CD14-positive monocyte (primary cell): ENCODE measurements at regions not wholly inside any gene's neighbourhood (a gene's known extent, or its start where the extent isn't known, plus 50 kb on each side); places are given as distances from the start of the nearest gene placed in this dataset.
"Not testable (repeated sequence)": the region's sequence is repeated elsewhere in the genome, so short reads cannot be mapped to it uniquely, and the experiment has no call there.

Experiments used
- DNase-seq, 3 donors: peaks; one replicate each; pipeline ENCODE4 v3.0.0-alpha.2; 2011 to 2022
- H2AFZ ChIP-seq: 2 replicates; pipeline ENCODE4 v1.6.0; 2012; ENCODE audit warnings: mild to moderate bottlenecking, low read depth, low read length, inconsistent platforms; ENCODE audit not compliant: insufficient read depth, poor library complexity, severe bottlenecking
- H3K27ac ChIP-seq, 2 donors: 1 replicate in 1 of 2; 2 replicates in 1 of 2; pipeline ENCODE4 v1.5.1; 2012 to 2013; ENCODE audit warnings: low read length in 2 of 2, control low read depth in 1 of 2, inconsistent platforms in 1 of 2, low read depth in 1 of 2, mild to moderate bottlenecking in 1 of 2
- H3K27me3 ChIP-seq, 2 donors: one replicate each; pipeline versions ENCODE4 v1.6.0 to v1.6.1; 2011 to 2013; ENCODE audit warnings: low read length in 2 of 2; ENCODE audit not compliant: control insufficient read depth in 2 of 2, insufficient read depth in 2 of 2
- H3K36me3 ChIP-seq, 2 donors: replicated peaks in 1 of 2; 1 replicate in 1 of 2; 2 replicates in 1 of 2; pipeline versions ENCODE4 v1.5.1 to v1.6.1; 2012 to 2013; ENCODE audit warnings: low read length in 2 of 2, control low read depth in 1 of 2, inconsistent platforms in 1 of 2, mild to moderate bottlenecking in 1 of 2; ENCODE audit not compliant: insufficient read depth in 2 of 2, control insufficient read depth in 1 of 2
- H3K4me1 ChIP-seq, 2 donors: 1 replicate in 1 of 2; 2 replicates in 1 of 2; pipeline versions ENCODE4 v1.5.1 to v1.6.1; 2012 to 2013; ENCODE audit warnings: low read length in 2 of 2, control low read depth in 1 of 2, inconsistent platforms in 1 of 2, mild to moderate bottlenecking in 1 of 2, moderate library complexity in 1 of 2; ENCODE audit not compliant: insufficient read depth in 2 of 2, control insufficient read depth in 1 of 2
- H3K4me2 ChIP-seq: replicated peaks from 2 replicates; pipeline ENCODE3; 2012; ENCODE audit warnings: low read length, moderate library complexity, mild to moderate bottlenecking; ENCODE audit not compliant: poor library complexity, severe bottlenecking; ENCODE audit errors: extremely low read depth
- H3K4me3 ChIP-seq, 3 experiments: fragments of 200-600 bp in 1 of 3; sonication (generic) in 1 of 3; replicated peaks in 1 of 3; 1 replicate in 2 of 3; 2 replicates in 1 of 3; pipeline ENCODE4 v1.5.1; 2011 to 2013; ENCODE audit warnings: low read length in 3 of 3, mild to moderate bottlenecking in 3 of 3, control low read depth in 2 of 3, low read depth in 2 of 3, inconsistent platforms in 1 of 3, moderate library complexity in 1 of 3
- H3K79me2 ChIP-seq: 2 replicates; pipeline ENCODE4 v1.6.0; 2012; ENCODE audit warnings: mild to moderate bottlenecking, control low read depth, inconsistent platforms, low read length, moderate library complexity; ENCODE audit not compliant: insufficient read depth
- H3K9ac ChIP-seq: 2 replicates; pipeline ENCODE4 v1.6.0; 2017; ENCODE audit warnings: low read length, mild to moderate bottlenecking; ENCODE audit not compliant: insufficient read depth, poor library complexity, severe bottlenecking
- H3K9me3 ChIP-seq, 2 donors: replicated peaks in 1 of 2; 1 replicate in 1 of 2; 2 replicates in 1 of 2; pipeline versions ENCODE4 v1.5.1 to v1.6.1; 2012 to 2013; ENCODE audit warnings: low read length in 2 of 2, control low read depth in 1 of 2; ENCODE audit not compliant: control insufficient read depth in 1 of 2, insufficient read depth in 1 of 2
- H4K20me1 ChIP-seq: 2 replicates; pipeline ENCODE4 v1.6.0; 2012; ENCODE audit warnings: mild to moderate bottlenecking, low read length, control low read depth, moderate library complexity; ENCODE audit not compliant: insufficient read depth
- H3K27ac Mint-ChIP-seq, 7 donors: one replicate each; pipeline ENCODE4 v1.8.0; 2020; ENCODE audit warnings: mild to moderate bottlenecking in 7 of 7, mixed read lengths in 7 of 7, moderate library complexity in 6 of 7, inconsistent platforms in 2 of 7
- H3K27me3 Mint-ChIP-seq, 3 donors: one replicate each; pipeline ENCODE4 v1.8.0; 2021 to 2022; ENCODE audit warnings: low read depth in 3 of 3, mild to moderate bottlenecking in 3 of 3, mixed read lengths in 3 of 3, moderate library complexity in 3 of 3, inconsistent platforms in 1 of 3
- H3K36me3 Mint-ChIP-seq, 2 donors: one replicate each; pipeline ENCODE4 v1.8.0; 2020; ENCODE audit warnings: mixed read lengths in 2 of 2, inconsistent platforms in 1 of 2, mild to moderate bottlenecking in 1 of 2
- H3K4me1 Mint-ChIP-seq: one replicate; pipeline ENCODE4 v1.8.0; 2020; ENCODE audit warnings: mild to moderate bottlenecking, mixed read lengths
- H3K4me3 Mint-ChIP-seq, 2 donors: one replicate each; pipeline ENCODE4 v1.8.0; 2020; ENCODE audit warnings: mild to moderate bottlenecking in 2 of 2, mixed read lengths in 2 of 2, moderate library complexity in 1 of 2
- H3K9me3 Mint-ChIP-seq, 7 donors: one replicate each; pipeline ENCODE4 v1.8.0; 2020 to 2022; ENCODE audit warnings: mixed read lengths in 7 of 7, mild to moderate bottlenecking in 6 of 7, moderate library complexity in 6 of 7, inconsistent platforms in 2 of 7
- CTCF ChIP-seq: fragments of 200-600 bp; IDR thresholded peaks from one replicate; pipeline ENCODE4 v1.8.0; 2022; ENCODE audit warnings: antibody characterized with exemption, mild to moderate bottlenecking
- WGBS: methylation state at CpG from one replicate; pipeline ENCODE4 v1.1.5; 2013; ENCODE audit warnings: missing lambda C conversion rate; ENCODE audit not compliant: insufficient coverage; 5-methylcytosine and 5-hydroxymethylcytosine counted together
- intact Hi-C, 2 donors: fragments of 100-400 bp; cut with micrococcal nuclease; formaldehyde crosslinking; loops; one replicate each; pipeline versions ENCODE4 v1.15.0 to v1.15.1; 2023

GRCh38 chr6:85856235-85856634, 213.5 kb upstream of the SYNCRIP start:
- H3K4me3 ChIP-seq = no peak overlapping the region
- H3K36me3 ChIP-seq = no peaks in the 10 kb centered on the region
- H3K9ac ChIP-seq = no peak overlapping the region
- H3K79me2 ChIP-seq = no peaks in the 10 kb centered on the region
- H3K27me3 Mint-ChIP-seq = peaks cover 0 to 3% (median 3%) of the 10 kb centered on the region in 3 donors
- H3K27me3 ChIP-seq = no peaks in the 10 kb centered on the region
- no peak overlapping the region for H3K27ac ChIP-seq
- H4K20me1 ChIP-seq = no peaks in the 10 kb centered on the region
- H3K4me2 ChIP-seq = no peak overlapping the region
- intact Hi-C loops = no loop called here
- TF ChIP-seq CTCF = no peak
- peaks cover 4 to 14% (median 10%) of the 10 kb centered on the region in 7 donors for H3K9me3 Mint-ChIP-seq
- no peak overlapping the region for H2AFZ ChIP-seq
- H3K9me3 ChIP-seq = peaks cover 5 to 8% of the 10 kb centered on the region in 2 donors
- H3K4me1 Mint-ChIP-seq = no peaks in the 10 kb centered on the region
- no peak overlapping the region for H3K4me3 Mint-ChIP-seq
- no CpG with 5 or more reads among the region's 2 CpGs for WGBS
- no peaks in the 10 kb centered on the region for H3K4me1 ChIP-seq
- H3K36me3 Mint-ChIP-seq = no peaks in the 10 kb centered on the region
- DNase-seq = no peak
- H3K27ac Mint-ChIP-seq = no peak overlapping the region

- peaks cover 11 to 45% (median 32%) of the 10 kb centered on the region in 7 donors for H3K9me3 Mint-ChIP-seq
- H3K4me1 ChIP-seq, DNase-seq, H3K27ac Mint-ChIP-seq, H3K27me3 Mint-ChIP-seq, H3K27me3 ChIP-seq, intact Hi-C loops, H3K4me1 Mint-ChIP-seq, H3K4me3 ChIP-seq, H3K36me3 ChIP-seq, H3K79me2 ChIP-seq, H3K4me3 Mint-ChIP-seq, H3K4me2 ChIP-seq, H3K36me3 Mint-ChIP-seq, H2AFZ ChIP-seq, H3K9ac ChIP-seq, H4K20me1 ChIP-seq, H3K27ac ChIP-seq: not testable (repeated sequence)
- 60% methylated on average over 1 of the region's 37 CpGs for WGBS
- peaks cover 5 to 37% of the 10 kb centered on the region in 2 donors for H3K9me3 ChIP-seq
Measured at GRCh38 chr6:85838351-85839119, 195.8 kb upstream of the SYNCRIP start.
